WTC11 (cell line): ENCODE measurements at regions not wholly inside any gene's neighbourhood (a gene's known extent, or its start where the extent isn't known, plus 50 kb on each side); places are given as distances from the start of the nearest gene placed in this dataset.

Experiments used
- ATAC-seq: fragments of 200-7000 bp; cut with Tn5 transposase; 2 replicates; pipeline ENCODE4 v1.10.0; 2021; ENCODE audit warnings: mild to moderate bottlenecking, moderate library complexity
- CTCF ChIA-PET: fragments of 300-600 bp; sonication (Branson Sonifier 250); formaldehyde crosslinking; loops from one replicate; lab custom pipeline; 2021; ENCODE audit warnings: antibody characterized with exemption; lab: Charles Lee
- POLR2A ChIA-PET: fragments of 350-600 bp; sonication (Branson Sonifier 250); formaldehyde crosslinking; loops from one replicate; lab custom pipeline; 2021; ENCODE audit warnings: antibody characterized with exemption; lab: Charles Lee
- DNase-seq: peaks from one replicate; pipeline ENCODE4 v3.0.0; 2021; ENCODE audit warnings: low spot score
- H3K27ac Mint-ChIP-seq: 2 replicates; pipeline ENCODE4 v1.8.0; 2021; ENCODE audit warnings: mixed read lengths
- H3K27me3 Mint-ChIP-seq: 2 replicates; pipeline ENCODE4 v1.8.0; 2021; ENCODE audit warnings: low read depth, mild to moderate bottlenecking, moderate library complexity, mixed read lengths
- H3K36me3 Mint-ChIP-seq: 2 replicates; pipeline ENCODE4 v1.8.0; 2021; ENCODE audit warnings: mixed read lengths
- H3K4me1 Mint-ChIP-seq: 2 replicates; pipeline ENCODE4 v1.8.0; 2022; ENCODE audit warnings: mixed read lengths
- H3K4me3 Mint-ChIP-seq: 2 replicates; pipeline ENCODE4 v1.8.0; 2021; ENCODE audit warnings: mild to moderate bottlenecking, moderate library complexity, mixed read lengths
- H3K9me3 Mint-ChIP-seq: 2 replicates; pipeline ENCODE4 v1.8.0; 2021; ENCODE audit warnings: mixed read lengths
- ETV6 ChIP-seq: sonication (generic); formaldehyde crosslinking; IDR thresholded peaks from 2 replicates; pipeline ENCODE4 v1.8.1; 2022; ENCODE audit warnings: mild to moderate bottlenecking, missing genetic modification reagents
- FOXJ3 ChIP-seq: sonication (generic); formaldehyde crosslinking; IDR thresholded peaks from 2 replicates; pipeline ENCODE4 v1.9.0; 2021; ENCODE audit warnings: missing genetic modification reagents, mild to moderate bottlenecking, borderline replicate concordance
- NFATC4 ChIP-seq: fragments of 250-450 bp; sonication (Bioruptor Pico); IDR thresholded peaks from 2 replicates; pipeline ENCODE4 v1.9.0; 2021; ENCODE audit warnings: mild to moderate bottlenecking
- OVOL2 ChIP-seq: fragments of 250-450 bp; sonication (Bioruptor Pico); IDR thresholded peaks from 2 replicates; pipeline ENCODE4 v1.9.0; 2021; ENCODE audit warnings: mild to moderate bottlenecking, borderline replicate concordance
- TP53 ChIP-seq: sonication (generic); formaldehyde crosslinking; IDR thresholded peaks from 2 replicates; pipeline ENCODE4 v1.8.1; 2023; ENCODE audit warnings: mild to moderate bottlenecking, missing genetic modification reagents
- ZBTB21 ChIP-seq: sonication (generic); formaldehyde crosslinking; IDR thresholded peaks from 2 replicates; pipeline ENCODE4 v1.8.1; 2023; ENCODE audit warnings: mild to moderate bottlenecking, missing genetic modification reagents, borderline replicate concordance
- ZNF396 ChIP-seq: fragments of 250-450 bp; sonication (Bioruptor Pico); IDR thresholded peaks from 2 replicates; pipeline ENCODE4 v1.8.0; 2021; ENCODE audit warnings: mild to moderate bottlenecking, moderate library complexity, borderline replicate concordance
- ZNF671 ChIP-seq: fragments of 250-450 bp; sonication (Bioruptor Pico); IDR thresholded peaks from 2 replicates; pipeline ENCODE4 v1.8.0; 2021; ENCODE audit warnings: mild to moderate bottlenecking
- TF ChIP-seq, protein P1 (sequence below): sonication (generic); formaldehyde crosslinking; IDR thresholded peaks from 2 replicates; pipeline ENCODE4 v1.8.1; 2023; ENCODE audit warnings: mild to moderate bottlenecking, missing genetic modification reagents, moderate library complexity
- TF ChIP-seq, protein P2 (sequence below): sonication (generic); formaldehyde crosslinking; IDR thresholded peaks from 2 replicates; pipeline ENCODE4 v1.8.0; 2022; ENCODE audit warnings: mild to moderate bottlenecking, missing genetic modification reagents
- TF ChIP-seq, protein P3 (sequence below): sonication (generic); formaldehyde crosslinking; IDR thresholded peaks from 2 replicates; pipeline ENCODE4 v1.8.0; 2022; ENCODE audit warnings: mild to moderate bottlenecking, missing genetic modification reagents
- TF ChIP-seq, protein P4 (sequence below): sonication (generic); formaldehyde crosslinking; IDR thresholded peaks from 2 replicates; pipeline ENCODE4 v1.8.0; 2023; ENCODE audit warnings: mild to moderate bottlenecking, missing genetic modification reagents
- TF ChIP-seq, protein P5 (sequence below): fragments of 250-450 bp; sonication (Bioruptor Pico); IDR thresholded peaks from 2 replicates; pipeline ENCODE4 v1.8.0; 2021; ENCODE audit warnings: mild to moderate bottlenecking
- TF ChIP-seq, protein P6 (sequence below): sonication (generic); formaldehyde crosslinking; IDR thresholded peaks from 2 replicates; pipeline ENCODE4 v1.8.0; 2022; ENCODE audit warnings: mild to moderate bottlenecking, missing genetic modification reagents
- TF ChIP-seq, protein P7 (sequence below): fragments of 250-450 bp; sonication (Bioruptor Pico); IDR thresholded peaks from 2 replicates; pipeline ENCODE4 v1.9.0; 2021; ENCODE audit warnings: mild to moderate bottlenecking, borderline replicate concordance
- TF ChIP-seq, protein P8 (sequence below): fragments of 250-450 bp; sonication (Bioruptor Pico); IDR thresholded peaks from 2 replicates; pipeline ENCODE4 v1.9.0; 2021; ENCODE audit warnings: mild to moderate bottlenecking

DNA sequence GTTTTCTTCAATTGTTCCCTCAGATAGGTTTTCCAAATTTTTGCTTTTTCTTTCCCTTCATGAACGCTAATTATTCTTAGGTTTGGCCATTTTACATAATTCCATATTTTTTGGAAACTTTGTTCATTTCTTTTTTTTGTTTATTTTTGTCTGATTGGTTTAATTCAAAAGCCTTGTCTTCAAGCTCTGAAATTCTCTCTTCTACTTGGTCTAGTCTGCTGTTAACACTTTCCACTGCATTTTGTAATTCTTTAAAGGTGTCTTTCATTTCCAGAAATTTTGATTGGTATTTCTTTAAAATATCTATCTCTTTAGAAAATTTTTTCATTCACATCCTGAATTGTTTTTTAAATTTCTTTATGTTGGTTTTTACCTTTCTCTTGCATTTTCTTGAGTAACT lies 63.9 kb upstream of the VLDLR start:
- no peak for ATAC-seq
- DNase-seq, result no peak
- TF ChIP-seq, protein P1, sequence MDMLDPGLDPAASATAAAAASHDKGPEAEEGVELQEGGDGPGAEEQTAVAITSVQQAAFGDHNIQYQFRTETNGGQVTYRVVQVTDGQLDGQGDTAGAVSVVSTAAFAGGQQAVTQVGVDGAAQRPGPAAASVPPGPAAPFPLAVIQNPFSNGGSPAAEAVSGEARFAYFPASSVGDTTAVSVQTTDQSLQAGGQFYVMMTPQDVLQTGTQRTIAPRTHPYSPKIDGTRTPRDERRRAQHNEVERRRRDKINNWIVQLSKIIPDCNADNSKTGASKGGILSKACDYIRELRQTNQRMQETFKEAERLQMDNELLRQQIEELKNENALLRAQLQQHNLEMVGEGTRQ, result no peak
- TF ChIP-seq, protein P2, sequence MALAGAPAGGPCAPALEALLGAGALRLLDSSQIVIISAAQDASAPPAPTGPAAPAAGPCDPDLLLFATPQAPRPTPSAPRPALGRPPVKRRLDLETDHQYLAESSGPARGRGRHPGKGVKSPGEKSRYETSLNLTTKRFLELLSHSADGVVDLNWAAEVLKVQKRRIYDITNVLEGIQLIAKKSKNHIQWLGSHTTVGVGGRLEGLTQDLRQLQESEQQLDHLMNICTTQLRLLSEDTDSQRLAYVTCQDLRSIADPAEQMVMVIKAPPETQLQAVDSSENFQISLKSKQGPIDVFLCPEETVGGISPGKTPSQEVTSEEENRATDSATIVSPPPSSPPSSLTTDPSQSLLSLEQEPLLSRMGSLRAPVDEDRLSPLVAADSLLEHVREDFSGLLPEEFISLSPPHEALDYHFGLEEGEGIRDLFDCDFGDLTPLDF, result no peak
- TF ChIP-seq ETV6 (CRISPR knock-in tag) (no peak), FOXJ3 (CRISPR knock-in tag) (no peak)
- TF ChIP-seq, protein P3, sequence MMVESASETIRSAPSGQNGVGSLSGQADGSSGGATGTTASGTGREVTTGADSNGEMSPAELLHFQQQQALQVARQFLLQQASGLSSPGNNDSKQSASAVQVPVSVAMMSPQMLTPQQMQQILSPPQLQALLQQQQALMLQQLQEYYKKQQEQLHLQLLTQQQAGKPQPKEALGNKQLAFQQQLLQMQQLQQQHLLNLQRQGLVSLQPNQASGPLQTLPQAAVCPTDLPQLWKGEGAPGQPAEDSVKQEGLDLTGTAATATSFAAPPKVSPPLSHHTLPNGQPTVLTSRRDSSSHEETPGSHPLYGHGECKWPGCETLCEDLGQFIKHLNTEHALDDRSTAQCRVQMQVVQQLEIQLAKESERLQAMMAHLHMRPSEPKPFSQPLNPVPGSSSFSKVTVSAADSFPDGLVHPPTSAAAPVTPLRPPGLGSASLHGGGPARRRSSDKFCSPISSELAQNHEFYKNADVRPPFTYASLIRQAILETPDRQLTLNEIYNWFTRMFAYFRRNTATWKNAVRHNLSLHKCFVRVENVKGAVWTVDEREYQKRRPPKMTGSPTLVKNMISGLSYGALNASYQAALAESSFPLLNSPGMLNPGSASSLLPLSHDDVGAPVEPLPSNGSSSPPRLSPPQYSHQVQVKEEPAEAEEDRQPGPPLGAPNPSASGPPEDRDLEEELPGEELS, result no peak
- TF ChIP-seq, all 79 proteins: peak for 0
- peaks cover 23% of the 10 kb centered on the region for H3K9me3 Mint-ChIP-seq
- H3K36me3 Mint-ChIP-seq, result peaks cover 16% of the 10 kb centered on the region
- no peak overlapping the region for H3K4me3 Mint-ChIP-seq
- POLR2A ChIA-PET, result no interaction called here
- CTCF ChIA-PET, result no interaction called here
- no peaks in the 10 kb centered on the region for H3K27me3 Mint-ChIP-seq
- no peak overlapping the region for H3K27ac Mint-ChIP-seq
- H3K4me1 Mint-ChIP-seq, result peaks cover 6% of the 10 kb centered on the region

DNA sequence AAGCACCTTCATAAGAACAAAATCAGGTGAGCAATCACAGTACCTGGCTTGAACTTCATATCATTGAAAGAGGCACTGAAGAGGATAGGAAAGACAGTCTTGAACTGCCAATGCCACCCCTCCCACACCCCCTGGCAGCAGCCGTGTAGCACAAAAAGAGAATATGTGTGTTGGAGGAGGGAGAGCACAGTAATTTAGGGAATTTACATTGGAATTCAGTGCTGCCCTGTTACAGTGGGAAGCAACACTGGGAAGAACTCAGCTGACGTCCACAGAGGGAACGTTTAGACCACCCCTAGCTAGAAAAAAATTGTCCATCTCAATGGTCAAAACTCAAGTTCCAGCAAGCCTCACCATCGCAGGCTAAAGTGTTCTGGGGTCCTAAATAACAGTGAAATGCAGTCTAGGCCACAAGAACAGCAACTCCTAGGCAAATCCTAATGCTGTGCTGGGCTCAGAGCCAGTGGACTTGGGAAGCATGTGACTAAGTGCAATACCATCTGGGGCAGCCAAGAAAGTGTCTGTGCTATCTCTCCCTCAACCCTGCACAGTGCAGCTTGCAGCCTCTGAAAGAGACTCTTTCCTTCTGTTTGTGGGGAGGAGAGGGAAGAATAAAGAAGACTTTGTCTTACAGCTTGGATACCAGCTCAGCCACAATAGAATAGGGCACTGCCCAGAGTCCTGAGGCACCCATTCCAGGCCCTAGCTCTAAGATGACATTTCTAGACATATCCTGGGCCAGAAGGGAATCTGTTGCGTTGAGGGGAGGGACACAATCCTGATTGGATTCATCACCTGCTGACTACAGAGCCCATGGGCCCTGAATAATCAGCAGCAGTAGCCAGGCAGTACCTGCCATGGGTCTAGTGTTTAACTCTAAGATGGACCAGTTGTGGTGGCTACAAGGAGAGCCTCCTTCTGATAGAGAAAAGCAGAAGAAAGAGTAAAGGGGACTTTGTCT lies 62.1 kb upstream of the VLDLR start:
- peak overlapping the region; percentile 16 for H3K27ac Mint-ChIP-seq
- CTCF ChIA-PET, result no interaction called here
- H3K36me3 Mint-ChIP-seq, result peaks cover 17% of the 10 kb centered on the region
- no peak overlapping the region for H3K4me3 Mint-ChIP-seq
- no peak for TF ChIP-seq TP53 (CRISPR knock-in tag)
- TF ChIP-seq, protein P4, sequence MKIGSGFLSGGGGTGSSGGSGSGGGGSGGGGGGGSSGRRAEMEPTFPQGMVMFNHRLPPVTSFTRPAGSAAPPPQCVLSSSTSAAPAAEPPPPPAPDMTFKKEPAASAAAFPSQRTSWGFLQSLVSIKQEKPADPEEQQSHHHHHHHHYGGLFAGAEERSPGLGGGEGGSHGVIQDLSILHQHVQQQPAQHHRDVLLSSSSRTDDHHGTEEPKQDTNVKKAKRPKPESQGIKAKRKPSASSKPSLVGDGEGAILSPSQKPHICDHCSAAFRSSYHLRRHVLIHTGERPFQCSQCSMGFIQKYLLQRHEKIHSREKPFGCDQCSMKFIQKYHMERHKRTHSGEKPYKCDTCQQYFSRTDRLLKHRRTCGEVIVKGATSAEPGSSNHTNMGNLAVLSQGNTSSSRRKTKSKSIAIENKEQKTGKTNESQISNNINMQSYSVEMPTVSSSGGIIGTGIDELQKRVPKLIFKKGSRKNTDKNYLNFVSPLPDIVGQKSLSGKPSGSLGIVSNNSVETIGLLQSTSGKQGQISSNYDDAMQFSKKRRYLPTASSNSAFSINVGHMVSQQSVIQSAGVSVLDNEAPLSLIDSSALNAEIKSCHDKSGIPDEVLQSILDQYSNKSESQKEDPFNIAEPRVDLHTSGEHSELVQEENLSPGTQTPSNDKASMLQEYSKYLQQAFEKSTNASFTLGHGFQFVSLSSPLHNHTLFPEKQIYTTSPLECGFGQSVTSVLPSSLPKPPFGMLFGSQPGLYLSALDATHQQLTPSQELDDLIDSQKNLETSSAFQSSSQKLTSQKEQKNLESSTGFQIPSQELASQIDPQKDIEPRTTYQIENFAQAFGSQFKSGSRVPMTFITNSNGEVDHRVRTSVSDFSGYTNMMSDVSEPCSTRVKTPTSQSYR (CRISPR knock-in tag), result no peak
- no peak for TF ChIP-seq ZNF671 (CRISPR knock-in tag)
- no peak for TF ChIP-seq NFATC4 (CRISPR knock-in tag)
- no peak for TF ChIP-seq OVOL2 (CRISPR knock-in tag)
- TF ChIP-seq ZBTB21 (CRISPR knock-in tag), result no peak
- no peak for TF ChIP-seq ZNF396 (CRISPR knock-in tag)
- TF ChIP-seq, protein P5, sequence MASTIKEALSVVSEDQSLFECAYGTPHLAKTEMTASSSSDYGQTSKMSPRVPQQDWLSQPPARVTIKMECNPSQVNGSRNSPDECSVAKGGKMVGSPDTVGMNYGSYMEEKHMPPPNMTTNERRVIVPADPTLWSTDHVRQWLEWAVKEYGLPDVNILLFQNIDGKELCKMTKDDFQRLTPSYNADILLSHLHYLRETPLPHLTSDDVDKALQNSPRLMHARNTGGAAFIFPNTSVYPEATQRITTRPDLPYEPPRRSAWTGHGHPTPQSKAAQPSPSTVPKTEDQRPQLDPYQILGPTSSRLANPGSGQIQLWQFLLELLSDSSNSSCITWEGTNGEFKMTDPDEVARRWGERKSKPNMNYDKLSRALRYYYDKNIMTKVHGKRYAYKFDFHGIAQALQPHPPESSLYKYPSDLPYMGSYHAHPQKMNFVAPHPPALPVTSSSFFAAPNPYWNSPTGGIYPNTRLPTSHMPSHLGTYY (CRISPR knock-in tag), result no peak
- TF ChIP-seq, protein P6, sequence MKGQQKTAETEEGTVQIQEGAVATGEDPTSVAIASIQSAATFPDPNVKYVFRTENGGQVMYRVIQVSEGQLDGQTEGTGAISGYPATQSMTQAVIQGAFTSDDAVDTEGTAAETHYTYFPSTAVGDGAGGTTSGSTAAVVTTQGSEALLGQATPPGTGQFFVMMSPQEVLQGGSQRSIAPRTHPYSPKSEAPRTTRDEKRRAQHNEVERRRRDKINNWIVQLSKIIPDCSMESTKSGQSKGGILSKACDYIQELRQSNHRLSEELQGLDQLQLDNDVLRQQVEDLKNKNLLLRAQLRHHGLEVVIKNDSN (CRISPR knock-in tag), result no peak
- TF ChIP-seq, protein P7, sequence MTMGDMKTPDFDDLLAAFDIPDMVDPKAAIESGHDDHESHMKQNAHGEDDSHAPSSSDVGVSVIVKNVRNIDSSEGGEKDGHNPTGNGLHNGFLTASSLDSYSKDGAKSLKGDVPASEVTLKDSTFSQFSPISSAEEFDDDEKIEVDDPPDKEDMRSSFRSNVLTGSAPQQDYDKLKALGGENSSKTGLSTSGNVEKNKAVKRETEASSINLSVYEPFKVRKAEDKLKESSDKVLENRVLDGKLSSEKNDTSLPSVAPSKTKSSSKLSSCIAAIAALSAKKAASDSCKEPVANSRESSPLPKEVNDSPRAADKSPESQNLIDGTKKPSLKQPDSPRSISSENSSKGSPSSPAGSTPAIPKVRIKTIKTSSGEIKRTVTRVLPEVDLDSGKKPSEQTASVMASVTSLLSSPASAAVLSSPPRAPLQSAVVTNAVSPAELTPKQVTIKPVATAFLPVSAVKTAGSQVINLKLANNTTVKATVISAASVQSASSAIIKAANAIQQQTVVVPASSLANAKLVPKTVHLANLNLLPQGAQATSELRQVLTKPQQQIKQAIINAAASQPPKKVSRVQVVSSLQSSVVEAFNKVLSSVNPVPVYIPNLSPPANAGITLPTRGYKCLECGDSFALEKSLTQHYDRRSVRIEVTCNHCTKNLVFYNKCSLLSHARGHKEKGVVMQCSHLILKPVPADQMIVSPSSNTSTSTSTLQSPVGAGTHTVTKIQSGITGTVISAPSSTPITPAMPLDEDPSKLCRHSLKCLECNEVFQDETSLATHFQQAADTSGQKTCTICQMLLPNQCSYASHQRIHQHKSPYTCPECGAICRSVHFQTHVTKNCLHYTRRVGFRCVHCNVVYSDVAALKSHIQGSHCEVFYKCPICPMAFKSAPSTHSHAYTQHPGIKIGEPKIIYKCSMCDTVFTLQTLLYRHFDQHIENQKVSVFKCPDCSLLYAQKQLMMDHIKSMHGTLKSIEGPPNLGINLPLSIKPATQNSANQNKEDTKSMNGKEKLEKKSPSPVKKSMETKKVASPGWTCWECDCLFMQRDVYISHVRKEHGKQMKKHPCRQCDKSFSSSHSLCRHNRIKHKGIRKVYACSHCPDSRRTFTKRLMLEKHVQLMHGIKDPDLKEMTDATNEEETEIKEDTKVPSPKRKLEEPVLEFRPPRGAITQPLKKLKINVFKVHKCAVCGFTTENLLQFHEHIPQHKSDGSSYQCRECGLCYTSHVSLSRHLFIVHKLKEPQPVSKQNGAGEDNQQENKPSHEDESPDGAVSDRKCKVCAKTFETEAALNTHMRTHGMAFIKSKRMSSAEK (CRISPR knock-in tag), result no peak
- TF ChIP-seq, protein P8, sequence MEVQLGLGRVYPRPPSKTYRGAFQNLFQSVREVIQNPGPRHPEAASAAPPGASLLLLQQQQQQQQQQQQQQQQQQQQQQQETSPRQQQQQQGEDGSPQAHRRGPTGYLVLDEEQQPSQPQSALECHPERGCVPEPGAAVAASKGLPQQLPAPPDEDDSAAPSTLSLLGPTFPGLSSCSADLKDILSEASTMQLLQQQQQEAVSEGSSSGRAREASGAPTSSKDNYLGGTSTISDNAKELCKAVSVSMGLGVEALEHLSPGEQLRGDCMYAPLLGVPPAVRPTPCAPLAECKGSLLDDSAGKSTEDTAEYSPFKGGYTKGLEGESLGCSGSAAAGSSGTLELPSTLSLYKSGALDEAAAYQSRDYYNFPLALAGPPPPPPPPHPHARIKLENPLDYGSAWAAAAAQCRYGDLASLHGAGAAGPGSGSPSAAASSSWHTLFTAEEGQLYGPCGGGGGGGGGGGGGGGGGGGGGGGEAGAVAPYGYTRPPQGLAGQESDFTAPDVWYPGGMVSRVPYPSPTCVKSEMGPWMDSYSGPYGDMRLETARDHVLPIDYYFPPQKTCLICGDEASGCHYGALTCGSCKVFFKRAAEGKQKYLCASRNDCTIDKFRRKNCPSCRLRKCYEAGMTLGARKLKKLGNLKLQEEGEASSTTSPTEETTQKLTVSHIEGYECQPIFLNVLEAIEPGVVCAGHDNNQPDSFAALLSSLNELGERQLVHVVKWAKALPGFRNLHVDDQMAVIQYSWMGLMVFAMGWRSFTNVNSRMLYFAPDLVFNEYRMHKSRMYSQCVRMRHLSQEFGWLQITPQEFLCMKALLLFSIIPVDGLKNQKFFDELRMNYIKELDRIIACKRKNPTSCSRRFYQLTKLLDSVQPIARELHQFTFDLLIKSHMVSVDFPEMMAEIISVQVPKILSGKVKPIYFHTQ (CRISPR knock-in tag), result no peak
- ATAC-seq (peak; percentile 55), DNase-seq (no peak)
- peaks cover 24% of the 10 kb centered on the region for H3K9me3 Mint-ChIP-seq
- POLR2A ChIA-PET, result no interaction called here
- no peaks in the 10 kb centered on the region for H3K27me3 Mint-ChIP-seq
- H3K4me1 Mint-ChIP-seq, result peaks cover 6% of the 10 kb centered on the region
